ENCODE measurements at regions not wholly inside any gene's neighbourhood (a gene's known extent, or its start where the extent isn't known, plus 50 kb on each side); places are given as distances from the start of the nearest gene placed in this dataset.

GRCh38 chr5:135711911-135712310, 122.6 kb upstream of the SLC25A48 start:
- TF ChIP-seq SUZ12 (IDR thresholded peaks at IDR 0.05; ENCODE audit: extremely low read depth, insufficient read depth, insufficient read length) (no peak), ZNF274 (IDR thresholded peaks at IDR 0.05; ENCODE audit: low read depth, low read length) (no peak)

All from NT2/D1 (cell line).